GM18861 (cell line): ENCODE measurements at regions not wholly inside any gene's neighbourhood (a gene's known extent, or its start where the extent isn't known, plus 50 kb on each side); places are given as distances from the start of the nearest gene placed in this dataset.

ENCODE experiments used
- ATAC-seq: cut with Tn5 transposase; IDR thresholded peaks from one replicate; pipeline ENCODE4 v1.9.1; 2021; ENCODE audit not compliant: unreplicated experiment

GRCh38 chr7:32147546-32148268, 77.5 kb upstream of the PDE1C start:
- no peak for ATAC-seq

GRCh38 chr7:32145911-32146310, 75.7 kb upstream of the PDE1C start:
- no peak for ATAC-seq

DNA sequence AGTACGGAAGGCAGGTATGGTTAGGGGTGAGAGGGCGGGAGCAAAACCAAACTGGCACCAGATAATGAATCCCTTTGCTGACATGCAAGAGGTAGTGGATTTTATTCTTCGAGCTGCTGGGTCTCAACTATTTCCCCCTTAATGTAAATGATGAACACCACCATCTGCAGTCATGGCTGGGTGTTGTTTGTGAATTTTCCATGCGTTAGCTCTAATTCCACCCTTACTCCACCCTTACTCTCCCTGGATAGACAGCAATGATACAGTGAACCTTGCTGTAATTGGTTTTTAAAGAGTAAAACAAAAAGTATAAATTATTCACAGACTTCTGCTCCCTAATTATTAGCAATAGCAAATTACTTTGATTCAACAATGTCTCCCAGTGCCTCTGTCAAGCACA, 74.5 kb upstream of the PDE1C start:
- ATAC-seq, result no peak

- ATAC-seq, result no peak
These were observed 73.1 kb upstream of the PDE1C start for GRCh38 chr7:32143301-32143700.

- no peak for ATAC-seq
These were observed 72.4 kb upstream of the PDE1C start for GRCh38 chr7:32142649-32143048.

DNA sequence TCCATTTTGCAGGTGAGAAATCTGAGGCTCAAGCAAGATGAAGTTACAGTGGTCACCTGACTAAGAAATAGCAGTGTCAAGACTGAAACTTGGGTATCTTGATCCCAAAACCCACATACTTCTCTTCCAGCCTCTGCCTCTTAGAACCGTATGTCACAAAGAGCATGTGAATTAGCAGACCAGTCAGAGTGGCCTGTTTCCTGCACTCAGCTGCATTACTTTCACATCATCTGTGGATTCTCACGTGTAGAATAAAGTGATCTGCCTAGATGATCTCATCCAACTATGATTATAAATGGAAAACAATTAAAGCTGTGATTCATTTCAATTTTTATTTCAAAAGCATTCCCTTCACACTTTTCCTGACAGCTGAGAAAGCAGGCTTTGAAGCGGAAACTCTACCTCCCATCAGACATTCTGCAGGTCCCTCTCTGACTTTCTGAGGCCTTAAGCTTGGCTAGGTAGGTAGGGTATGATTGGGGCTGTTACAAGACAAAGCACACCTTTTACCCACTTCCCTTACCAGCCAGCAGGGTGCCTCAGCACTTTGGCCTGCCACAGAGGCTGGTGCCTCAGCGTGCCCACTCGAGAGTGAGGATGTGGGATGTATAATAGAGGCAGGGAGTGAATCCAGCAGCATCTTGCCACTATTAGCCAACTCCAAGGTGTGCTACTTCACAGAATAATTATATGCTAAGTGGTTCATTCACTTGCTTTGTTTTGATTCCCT, 70.2 kb upstream of the PDE1C start:
- ATAC-seq, result no peak

DNA sequence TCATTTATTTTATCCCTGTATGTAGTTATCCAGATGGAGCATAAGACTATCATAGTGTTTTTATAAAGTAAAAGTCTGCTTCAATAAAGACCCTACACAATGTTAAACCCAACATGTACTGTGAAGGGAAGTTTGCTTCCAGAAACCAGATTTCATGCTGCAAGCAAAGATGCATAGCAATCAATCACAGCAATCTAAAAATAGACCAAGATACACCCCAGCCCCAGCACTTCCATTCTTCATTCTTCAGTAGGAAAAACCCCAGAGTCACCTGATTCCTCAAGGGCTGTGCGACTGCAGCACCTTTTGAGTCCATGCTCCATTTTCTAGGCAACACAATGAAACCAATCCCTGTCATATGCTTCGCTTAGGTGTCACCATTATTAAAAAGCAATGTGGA, 66.9 kb upstream of the PDE1C start:
- no peak for ATAC-seq

DNA sequence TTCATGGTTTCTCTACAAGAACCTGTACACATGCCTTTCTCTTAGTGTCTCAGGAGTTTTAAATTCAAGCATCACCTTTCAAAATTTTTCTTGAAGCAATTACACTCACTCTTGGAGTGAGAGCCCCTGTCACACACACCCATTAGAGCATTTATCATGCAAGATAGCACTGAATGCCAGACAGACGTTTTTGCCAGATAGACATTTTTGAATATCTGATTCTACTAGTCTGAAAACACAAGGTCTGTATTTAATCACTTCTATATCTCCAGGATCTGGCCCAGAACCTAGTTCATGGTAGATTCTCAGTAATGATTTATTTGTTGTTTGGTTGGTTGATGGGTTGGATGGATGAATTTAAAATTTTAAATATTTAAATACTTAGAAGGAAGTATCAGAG, 60.9 kb upstream of the PDE1C start:
- no peak for ATAC-seq

- no peak for ATAC-seq
These were observed 56.6 kb upstream of the PDE1C start for GRCh38 chr7:32126843-32127242.
